ENCODE measurements at regions not wholly inside any gene's neighbourhood (a gene's known extent, or its start where the extent isn't known, plus 50 kb on each side); places are given as distances from the start of the nearest gene placed in this dataset.

DNA sequence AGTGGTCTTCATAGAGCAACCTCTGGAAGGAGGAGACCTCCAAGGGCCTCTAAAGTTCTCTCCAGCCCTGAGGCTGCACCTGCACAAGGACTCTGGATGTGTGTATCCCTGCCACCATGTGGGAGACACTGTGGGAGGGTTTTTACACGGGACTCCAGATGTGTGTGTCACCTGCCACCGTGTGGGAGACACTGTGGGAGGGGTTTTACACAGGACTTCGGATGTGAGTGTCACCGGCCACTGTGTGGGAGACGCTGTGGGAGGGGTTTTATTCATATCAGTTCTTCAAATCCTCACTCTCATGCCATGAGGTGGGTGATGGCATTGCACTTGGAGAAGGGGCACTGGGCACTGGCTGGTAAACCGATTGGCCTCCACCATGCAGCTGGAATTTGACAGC lies 90.2 kb upstream of the SSTR4 start:
- Mint-ChIP-seq H3K27ac (no peak overlapping the region), H3K36me3 (no peaks in the 10 kb centered on the region), H3K4me1 (peaks cover 8% of the 10 kb centered on the region), H3K9me3 (peaks cover 2% of the 10 kb centered on the region), H3K27me3 (ENCODE audit: insufficient read depth, low read depth) (peaks cover 7% of the 10 kb centered on the region), H3K4me3 (no peak overlapping the region)
- Histone ChIP-seq H4K20me1 (ENCODE audit: low read depth) (no peaks in the 10 kb centered on the region), H3K9me3 (ENCODE audit: low read depth) (no peaks in the 10 kb centered on the region), H3K4me3 (no peak overlapping the region), H3K4me1 (peaks cover 6% of the 10 kb centered on the region), H3K9ac (no peak overlapping the region), H3K27ac (no peak overlapping the region), H3K27me3 (no peaks in the 10 kb centered on the region), H3F3A (ENCODE audit: low read depth) (no peaks in the 10 kb centered on the region), H3K79me2 (ENCODE audit: low read depth) (no peaks in the 10 kb centered on the region), H3K4me2 (no peak overlapping the region), H3K36me3 (no peaks in the 10 kb centered on the region), H2AFZ (replicated peaks) (no peak overlapping the region)
- no peak for DNase-seq (ENCODE audit: low spot score)
- TF ChIP-seq EZH2 (IDR thresholded peaks at IDR 0.05), result no peak
- TF ChIP-seq EZH2phosphoT487 (IDR thresholded peaks at IDR 0.05), result no peak
- TF ChIP-seq, protein P1, sequence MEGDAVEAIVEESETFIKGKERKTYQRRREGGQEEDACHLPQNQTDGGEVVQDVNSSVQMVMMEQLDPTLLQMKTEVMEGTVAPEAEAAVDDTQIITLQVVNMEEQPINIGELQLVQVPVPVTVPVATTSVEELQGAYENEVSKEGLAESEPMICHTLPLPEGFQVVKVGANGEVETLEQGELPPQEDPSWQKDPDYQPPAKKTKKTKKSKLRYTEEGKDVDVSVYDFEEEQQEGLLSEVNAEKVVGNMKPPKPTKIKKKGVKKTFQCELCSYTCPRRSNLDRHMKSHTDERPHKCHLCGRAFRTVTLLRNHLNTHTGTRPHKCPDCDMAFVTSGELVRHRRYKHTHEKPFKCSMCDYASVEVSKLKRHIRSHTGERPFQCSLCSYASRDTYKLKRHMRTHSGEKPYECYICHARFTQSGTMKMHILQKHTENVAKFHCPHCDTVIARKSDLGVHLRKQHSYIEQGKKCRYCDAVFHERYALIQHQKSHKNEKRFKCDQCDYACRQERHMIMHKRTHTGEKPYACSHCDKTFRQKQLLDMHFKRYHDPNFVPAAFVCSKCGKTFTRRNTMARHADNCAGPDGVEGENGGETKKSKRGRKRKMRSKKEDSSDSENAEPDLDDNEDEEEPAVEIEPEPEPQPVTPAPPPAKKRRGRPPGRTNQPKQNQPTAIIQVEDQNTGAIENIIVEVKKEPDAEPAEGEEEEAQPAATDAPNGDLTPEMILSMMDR (IDR thresholded peaks at IDR 0.05), result no peak

DNA sequence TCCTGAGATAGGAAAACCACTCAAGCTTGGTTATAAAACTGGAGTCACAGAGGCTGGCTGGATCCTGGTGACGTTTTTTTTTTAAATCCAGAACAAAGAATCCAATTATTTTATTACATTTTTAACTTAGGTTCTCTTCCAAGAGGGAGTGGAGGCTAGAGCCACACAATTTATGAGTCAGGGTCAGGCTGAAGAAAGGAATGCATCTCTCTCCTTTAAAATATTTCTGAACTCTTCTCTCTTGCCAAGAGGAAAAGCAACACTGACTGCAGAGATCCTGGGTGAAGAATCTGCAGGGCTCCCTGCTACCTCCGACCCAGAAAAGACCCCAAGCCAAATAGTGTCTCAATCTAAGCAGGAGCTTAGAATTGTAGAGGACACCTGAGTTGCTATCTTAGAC lies 88.5 kb upstream of the SSTR4 start:
- Histone ChIP-seq H3K9me3 (ENCODE audit: low read depth) (no peaks in the 10 kb centered on the region), H3K4me1 (no peaks in the 10 kb centered on the region), H3K9ac (no peak overlapping the region), H3K36me3 (no peaks in the 10 kb centered on the region), H3K4me2 (no peak overlapping the region), H3K27me3 (no peaks in the 10 kb centered on the region), H3K79me2 (ENCODE audit: low read depth) (no peaks in the 10 kb centered on the region), H2AFZ (replicated peaks) (no peak overlapping the region), H3F3A (ENCODE audit: low read depth) (no peaks in the 10 kb centered on the region), H4K20me1 (ENCODE audit: low read depth) (no peaks in the 10 kb centered on the region), H3K27ac (no peak overlapping the region), H3K4me3 (no peak overlapping the region)
- TF ChIP-seq, protein P1 (IDR thresholded peaks at IDR 0.05), result no peak
- no peak for TF ChIP-seq EZH2phosphoT487 (IDR thresholded peaks at IDR 0.05)
- Mint-ChIP-seq H3K4me3 (no peak overlapping the region), H3K4me1 (no peaks in the 10 kb centered on the region), H3K27ac (no peak overlapping the region), H3K27me3 (ENCODE audit: insufficient read depth, low read depth) (peaks cover 7% of the 10 kb centered on the region), H3K9me3 (peaks cover 2% of the 10 kb centered on the region), H3K36me3 (no peaks in the 10 kb centered on the region)
- no peak for DNase-seq (ENCODE audit: low spot score)

DNA sequence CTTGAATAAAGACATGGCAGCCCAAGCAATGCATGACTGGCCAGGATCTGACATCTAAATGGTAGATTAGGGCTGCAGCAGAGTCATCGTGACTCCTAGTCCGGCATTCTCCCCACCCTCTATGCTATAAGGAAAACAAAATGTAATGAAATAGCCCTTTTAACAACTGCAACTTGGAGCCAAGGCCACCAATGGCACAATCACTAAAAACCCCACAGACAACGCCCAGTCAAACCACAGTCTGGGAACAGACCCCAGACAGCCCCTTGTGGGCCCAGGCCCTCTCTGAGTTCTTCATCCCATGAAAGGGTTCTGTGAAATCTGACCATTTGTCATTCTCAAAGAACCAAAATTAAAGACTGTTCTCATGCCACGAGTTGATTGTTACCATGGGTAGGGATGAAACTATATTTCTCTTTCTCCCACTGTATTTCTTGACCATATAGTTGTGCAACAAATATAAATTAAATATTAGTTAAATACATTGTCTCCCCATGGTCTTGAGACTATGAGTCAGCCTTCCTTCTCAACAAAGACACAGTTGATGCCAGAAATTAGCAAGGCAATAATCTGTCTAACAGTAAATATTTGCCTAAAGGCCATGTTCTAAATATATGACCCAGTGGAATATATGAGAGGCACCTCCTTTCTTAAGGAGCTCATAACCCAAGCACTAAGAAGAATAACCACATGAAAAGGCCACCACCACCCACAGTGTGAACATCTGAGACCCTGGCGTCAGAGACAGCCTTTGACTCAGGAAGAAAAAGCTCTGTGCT lies 85.6 kb upstream of the SSTR4 start:
- no peaks in the 10 kb centered on the region for H4K20me1 ChIP-seq (ENCODE audit: low read depth)
- H3K9ac ChIP-seq, result no peak overlapping the region
- Mint-ChIP-seq H3K9me3 (peaks cover 2% of the 10 kb centered on the region), H3K27me3 (ENCODE audit: insufficient read depth, low read depth) (peaks cover 9% of the 10 kb centered on the region), H3K36me3 (no peaks in the 10 kb centered on the region), H3K4me1 (no peaks in the 10 kb centered on the region), H3K27ac (no peak overlapping the region), H3K4me3 (no peak overlapping the region)
- no peaks in the 10 kb centered on the region for H3K36me3 ChIP-seq
- H3K4me3 ChIP-seq, result no peak overlapping the region
- DNase-seq (ENCODE audit: low spot score), result no peak
- H3K27me3 ChIP-seq, result no peaks in the 10 kb centered on the region
- no peaks in the 10 kb centered on the region for H3F3A ChIP-seq (ENCODE audit: low read depth)
- no peaks in the 10 kb centered on the region for H3K4me1 ChIP-seq
- H3K9me3 ChIP-seq (ENCODE audit: low read depth), result no peaks in the 10 kb centered on the region
- no peak overlapping the region for H3K4me2 ChIP-seq
- no peaks in the 10 kb centered on the region for H3K79me2 ChIP-seq (ENCODE audit: low read depth)
- no peak for TF ChIP-seq EZH2 (IDR thresholded peaks at IDR 0.05)
- no peak for TF ChIP-seq EZH2phosphoT487 (IDR thresholded peaks at IDR 0.05)
- TF ChIP-seq, protein P1 (IDR thresholded peaks at IDR 0.05), result no peak
- H2AFZ ChIP-seq (replicated peaks), result no peak overlapping the region
- no peak overlapping the region for H3K27ac ChIP-seq
